ENCODE measurements at regions not wholly inside any gene's neighbourhood (a gene's known extent, or its start where the extent isn't known, plus 50 kb on each side); places are given as distances from the start of the nearest gene placed in this dataset.
A peak's percentile ranks its signal among the peaks of the same experiment; 100 is the strongest.

GRCh38 chr17:77884967-77885641, 73.4 kb upstream of the TNRC6C start:
- no peaks in the 10 kb centered on the region for H3K9me3 ChIP-seq (ENCODE audit: control insufficient read depth in 2 of 3, low read length in 3 of 3)
- H3K27me3 ChIP-seq (ENCODE audit: control insufficient read depth in 2 of 2, insufficient read depth in 2 of 2, low read length in 2 of 2) = no peaks in the 10 kb centered on the region
- H3K36me3 Mint-ChIP-seq = peaks cover 0 to 1% (median 0%) of the 10 kb centered on the region in 5 donors
- H3K27me3 Mint-ChIP-seq = peaks cover 0 to 49% (median 0%) of the 10 kb centered on the region in 5 donors
- ChIA-PET CTCF (no interaction called here), POLR2A (interaction anchor here (0.8 to 9.2 kb wide), 4 partner anchors 10 to 73 kb away, joined by 3 to 141 read pairs (median 6); partner anchors contain the start of gene TNRC6C)
- no peaks in the 10 kb centered on the region for H3K36me3 ChIP-seq (ENCODE audit: control insufficient read depth in 2 of 3, insufficient read depth in 3 of 3, low read length in 3 of 3)
- intact Hi-C loops (cut with micrococcal nuclease) = loop anchor here (5.0 to 10.0 kb wide), 5 partner anchors 113 to 440 kb away; no protein-coding TSS in a partner anchor
- H3K9me3 Mint-ChIP-seq = no peaks in the 10 kb centered on the region
- peaks cover 36 to 88% (median 76%) of the 10 kb centered on the region in 7 donors for H3K4me1 Mint-ChIP-seq
- ATAC-seq = no peak
- H3K27ac Mint-ChIP-seq = peak overlapping the region; percentile 92 to 99 (median 98)
- H3K27ac ChIP-seq (ENCODE audit: low read depth, low read length) = peak overlapping the region; percentile 93
- no peak for DNase-seq
- peak overlapping the region in 2 of 10 donors; percentile 16 to 31 for H3K4me3 Mint-ChIP-seq
- no peak overlapping the region for H3K4me3 ChIP-seq (ENCODE audit: low read length)
- H3K4me1 ChIP-seq (ENCODE audit: control insufficient read depth in 2 of 2, insufficient read depth in 2 of 2, low read length in 2 of 2) = peaks cover 55 to 59% of the 10 kb centered on the region in 2 donors

- peaks cover 0 to 1% (median 0%) of the 10 kb centered on the region in 5 donors for H3K36me3 Mint-ChIP-seq
- ATAC-seq (no peak), DNase-seq (no peak)
- Histone ChIP-seq H3K9me3 (ENCODE audit: control insufficient read depth in 2 of 3, low read length in 3 of 3) (no peaks in the 10 kb centered on the region), H3K27ac (ENCODE audit: low read depth, low read length) (peak overlapping the region; percentile 30), H3K4me3 (ENCODE audit: low read length) (no peak overlapping the region), H3K36me3 (ENCODE audit: control insufficient read depth in 2 of 3, insufficient read depth in 3 of 3, low read length in 3 of 3) (no peaks in the 10 kb centered on the region), H3K4me1 (ENCODE audit: control insufficient read depth in 2 of 2, insufficient read depth in 2 of 2, low read length in 2 of 2) (peaks cover 48 to 52% of the 10 kb centered on the region in 2 donors), H3K27me3 (ENCODE audit: control insufficient read depth in 2 of 2, insufficient read depth in 2 of 2, low read length in 2 of 2) (no peaks in the 10 kb centered on the region)
- intact Hi-C loops (cut with micrococcal nuclease) = loop anchor here (2.0 to 10.0 kb wide), 4 partner anchors 113 to 441 kb away; no protein-coding TSS in a partner anchor
- H3K27ac Mint-ChIP-seq = peak overlapping the region in 8 of 9 donors; percentile 93 to 99 (median 98)
- CTCF ChIA-PET = no interaction called here
- no peaks in the 10 kb centered on the region for H3K9me3 Mint-ChIP-seq
- POLR2A ChIA-PET = interaction anchor here (0.7 to 9.2 kb wide), 9 partner anchors 9 to 1478 kb away, joined by 3 to 141 read pairs (median 4); partner anchors contain the start of gene TNRC6C
- H3K4me3 Mint-ChIP-seq = peak overlapping the region in 8 of 10 donors; percentile 36 to 97 (median 84)
- H3K4me1 Mint-ChIP-seq = peaks cover 36 to 80% (median 69%) of the 10 kb centered on the region in 7 donors
- peaks cover 0 to 50% (median 0%) of the 10 kb centered on the region in 5 donors for H3K27me3 Mint-ChIP-seq
These were observed 72.7 kb upstream of the TNRC6C start for GRCh38 chr17:77885678-77886386.

GRCh38 chr17:77886387-77886728, 72.1 kb upstream of the TNRC6C start:
- DNase-seq = no peak
- ATAC-seq = no peak
- intact Hi-C loops (cut with micrococcal nuclease) = loop anchor here (2.0 to 10.0 kb wide), 4 partner anchors 114 to 442 kb away; no protein-coding TSS in a partner anchor
- ChIA-PET POLR2A (interaction anchor here (0.7 to 9.2 kb wide), 11 partner anchors 8 to 1478 kb away, joined by 3 to 141 read pairs (median 4); partner anchors contain the start of gene TNRC6C), CTCF (no interaction called here)
- Mint-ChIP-seq H3K36me3 (peaks cover 0 to 1% (median 0%) of the 10 kb centered on the region in 5 donors), H3K27ac (peak overlapping the region; percentile 47 to 99 (median 98)), H3K27me3 (peaks cover 0 to 54% (median 0%) of the 10 kb centered on the region in 5 donors), H3K9me3 (no peaks in the 10 kb centered on the region), H3K4me1 (peaks cover 33 to 75% (median 65%) of the 10 kb centered on the region in 7 donors), H3K4me3 (peak overlapping the region in 9 of 10 donors; percentile 36 to 97 (median 92))
- no peaks in the 10 kb centered on the region for H3K36me3 ChIP-seq (ENCODE audit: control insufficient read depth in 2 of 3, insufficient read depth in 3 of 3, low read length in 3 of 3)
- no peak overlapping the region for H3K4me3 ChIP-seq (ENCODE audit: low read length)
- H3K27me3 ChIP-seq (ENCODE audit: control insufficient read depth in 2 of 2, insufficient read depth in 2 of 2, low read length in 2 of 2) = no peaks in the 10 kb centered on the region
- H3K4me1 ChIP-seq (ENCODE audit: control insufficient read depth in 2 of 2, insufficient read depth in 2 of 2, low read length in 2 of 2) = peaks cover 43 to 47% of the 10 kb centered on the region in 2 donors
- H3K27ac ChIP-seq (ENCODE audit: low read depth, low read length) = peak overlapping the region; percentile 92
- H3K9me3 ChIP-seq (ENCODE audit: control insufficient read depth in 2 of 3, low read length in 3 of 3) = no peaks in the 10 kb centered on the region

- intact Hi-C loops (cut with micrococcal nuclease) = loop anchor here (2.0 to 10.0 kb wide), 4 partner anchors 114 to 442 kb away; no protein-coding TSS in a partner anchor
- Histone ChIP-seq H3K36me3 (ENCODE audit: control insufficient read depth in 2 of 3, insufficient read depth in 3 of 3, low read length in 3 of 3) (no peaks in the 10 kb centered on the region), H3K4me3 (ENCODE audit: low read length) (peak overlapping the region; percentile 80), H3K27ac (ENCODE audit: low read depth, low read length) (peak overlapping the region; percentile 92), H3K4me1 (ENCODE audit: control insufficient read depth in 2 of 2, insufficient read depth in 2 of 2, low read length in 2 of 2) (peaks cover 36 to 40% of the 10 kb centered on the region in 2 donors), H3K27me3 (ENCODE audit: control insufficient read depth in 2 of 2, insufficient read depth in 2 of 2, low read length in 2 of 2) (no peaks in the 10 kb centered on the region), H3K9me3 (ENCODE audit: control insufficient read depth in 2 of 3, low read length in 3 of 3) (no peaks in the 10 kb centered on the region)
- Mint-ChIP-seq H3K9me3 (no peaks in the 10 kb centered on the region), H3K4me3 (peak overlapping the region; percentile 84 to 97 (median 92)), H3K27ac (peak overlapping the region; percentile 65 to 99 (median 98)), H3K4me1 (peaks cover 26 to 68% (median 58%) of the 10 kb centered on the region in 7 donors), H3K36me3 (peaks cover 0 to 1% (median 0%) of the 10 kb centered on the region in 5 donors), H3K27me3 (peaks cover 0 to 58% (median 0%) of the 10 kb centered on the region in 5 donors)
- no peak for DNase-seq
- no peak for ATAC-seq
- POLR2A ChIA-PET = interaction anchor here (0.7 to 9.2 kb wide), 15 partner anchors 9 to 275 kb away, joined by 3 to 141 read pairs (median 5); partner anchors contain the start of gene TNRC6C
- CTCF ChIA-PET = no interaction called here
These were observed 71.4 kb upstream of the TNRC6C start for GRCh38 chr17:77887110-77887463.

DNA sequence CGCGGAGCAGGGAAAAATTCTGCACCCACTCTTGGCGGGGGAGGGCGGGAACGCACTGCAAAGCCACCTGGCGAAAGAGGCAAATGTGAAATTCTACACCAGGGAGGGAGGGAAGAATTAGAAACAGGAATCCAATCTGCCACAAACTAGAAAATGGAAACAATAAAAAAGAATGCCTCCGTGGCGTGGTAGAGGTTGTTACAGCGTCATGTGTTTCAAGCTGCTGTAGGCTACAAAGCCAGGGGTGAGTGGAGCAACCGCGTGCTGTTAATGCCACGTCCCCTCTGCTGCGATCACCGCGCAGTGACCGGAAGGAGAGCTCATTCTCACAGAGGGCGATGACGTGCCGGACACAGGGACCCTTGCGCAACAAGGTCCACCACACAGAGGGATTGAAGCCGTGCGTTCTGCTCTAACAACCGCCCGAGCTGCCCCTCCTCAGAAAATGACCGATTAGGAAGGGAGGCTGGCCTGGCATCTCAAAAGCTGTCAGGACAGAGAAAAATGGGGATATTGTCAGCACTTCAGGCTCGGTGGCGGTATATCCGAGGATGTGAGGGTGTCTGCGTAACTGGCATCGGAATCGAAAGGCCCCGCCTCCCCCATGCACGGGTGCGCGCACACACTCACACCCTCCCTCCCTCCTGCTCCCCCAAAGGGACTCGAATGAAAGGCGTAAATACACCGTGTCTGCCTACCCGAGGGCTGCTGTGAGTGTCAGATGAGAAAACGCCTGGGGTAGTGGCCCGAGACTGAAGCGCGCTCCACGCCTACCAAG, 70.8 kb upstream of the TNRC6C start:
- Mint-ChIP-seq H3K36me3 (peaks cover 0 to 1% (median 0%) of the 10 kb centered on the region in 5 donors), H3K27me3 (peaks cover 0 to 58% (median 0%) of the 10 kb centered on the region in 5 donors), H3K9me3 (no peaks in the 10 kb centered on the region), H3K4me1 (peaks cover 20 to 62% (median 52%) of the 10 kb centered on the region in 7 donors), H3K4me3 (peak overlapping the region; percentile 84 to 97 (median 92)), H3K27ac (peak overlapping the region; percentile 65 to 99 (median 98))
- ChIA-PET POLR2A (interaction anchor here (0.6 to 9.2 kb wide), 19 partner anchors 10 to 287 kb away, joined by 3 to 141 read pairs (median 5); partner anchors contain the start of gene TNRC6C), CTCF (interaction anchor here (1.1 kb wide), 1 partner anchor 124 kb away, joined by 3 read pairs; no protein-coding TSS in a partner anchor)
- H3K27ac ChIP-seq (ENCODE audit: low read depth, low read length) = peak overlapping the region; percentile 92
- ATAC-seq (peak; percentile 95), DNase-seq (peak; percentile 55 to 92 (median 84))
- no peaks in the 10 kb centered on the region for H3K36me3 ChIP-seq (ENCODE audit: control insufficient read depth in 2 of 3, insufficient read depth in 3 of 3, low read length in 3 of 3)
- peaks cover 31 to 37% of the 10 kb centered on the region in 2 donors for H3K4me1 ChIP-seq (ENCODE audit: control insufficient read depth in 2 of 2, insufficient read depth in 2 of 2, low read length in 2 of 2)
- intact Hi-C loops (cut with micrococcal nuclease) = loop anchor here (1.0 to 10.0 kb wide), 7 partner anchors 15 to 443 kb away; partner anchors contain the start of gene TNRC6C (in 1 of the 2)
- no peaks in the 10 kb centered on the region for H3K27me3 ChIP-seq (ENCODE audit: control insufficient read depth in 2 of 2, insufficient read depth in 2 of 2, low read length in 2 of 2)
- H3K4me3 ChIP-seq (ENCODE audit: low read length) = peak overlapping the region; percentile 80
- no peaks in the 10 kb centered on the region for H3K9me3 ChIP-seq (ENCODE audit: control insufficient read depth in 2 of 3, low read length in 3 of 3)
